HCT116 (cell line): ENCODE measurements at regions not wholly inside any gene's neighbourhood (a gene's known extent, or its start where the extent isn't known, plus 50 kb on each side); places are given as distances from the start of the nearest gene placed in this dataset.

Experiments used
- ATAC-seq: fragments of 200-7000 bp; cut with Tn5 transposase; 2 replicates; pipeline ENCODE4 v1.9.1; 2020; ENCODE audit warnings: mild to moderate bottlenecking, moderate library complexity
- BruUV-seq: library from RNA; stranded (reverse); fragments of 400-500 nt; replicated peaks from 2 replicates; lab custom pipeline; 2021; lab: Mats Ljungman, UMichigan
- CTCF ChIA-PET: fragments of 300-600 bp; sonication (Branson Sonifier 250); formaldehyde crosslinking; loops from one replicate; lab custom pipeline; 2021; ENCODE audit warnings: antibody characterized with exemption; lab: Charles Lee
- POLR2A ChIA-PET: fragments of 300-600, 350-600 bp; sonication (Branson Sonifier 250); formaldehyde crosslinking; loops from one replicate; lab custom pipeline; 2021; ENCODE audit warnings: antibody characterized with exemption; lab: Charles Lee
- RAD21 ChIA-PET, 2 experiments: fragments of 300-600 bp; sonication (Branson Sonifier 250); formaldehyde crosslinking; loops; one replicate each; lab custom pipeline; 2023; ENCODE audit warnings: low total read pairs in 2 of 2; ENCODE audit not compliant: uncharacterized antibody in 2 of 2, unreplicated experiment in 2 of 2, low non-redundant PET in 1 of 2; lab: Charles Lee
- DNase-seq: peaks from one replicate; pipeline ENCODE4 v3.0.0-alpha.2; 2010; ENCODE audit warnings: low read depth, low spot score
- H2AFZ ChIP-seq: fragments of 200-600 bp; shearing (Covaris generic), sonication (generic); 2 replicates; pipeline ENCODE4 v1.6.1; 2017; ENCODE audit warnings: low read depth, mixed run types, mixed read lengths, antibody characterized with exemption, low read length; ENCODE audit not compliant: poor library complexity, severe bottlenecking
- H3K27ac ChIP-seq: 2 replicates; pipeline ENCODE4 v1.5.1; 2012; ENCODE audit warnings: low read depth, low read length
- H3K27me3 ChIP-seq: fragments of 200-600 bp; sonication (generic); 2 replicates; pipeline ENCODE4 v1.6.1; 2016; ENCODE audit warnings: mixed run types, low read length, mixed read lengths; ENCODE audit not compliant: insufficient read depth
- H3K36me3 ChIP-seq, 2 experiments: fragments of 200-500 bp in 1 of 2; fragments of 200-600 bp in 1 of 2; sonication (Bioruptor generic) in 1 of 2; sonication (generic) in 1 of 2; 2 replicates each; pipeline versions ENCODE4 v1.5.1 to v1.6.1; 2014 to 2016; ENCODE audit warnings: low read length in 2 of 2, inconsistent platforms in 1 of 2, mixed read lengths in 1 of 2, mixed run types in 1 of 2; ENCODE audit not compliant: insufficient read depth in 2 of 2, control insufficient read depth in 1 of 2
- H3K4me1 ChIP-seq, 2 experiments: fragments of 200-600 bp in 1 of 2; sonication (generic) in 1 of 2; 2 replicates each; pipeline versions ENCODE4 v1.5.1 to v1.6.1; 2012 to 2017; ENCODE audit warnings: low read length in 2 of 2, inconsistent platforms in 1 of 2, mild to moderate bottlenecking in 1 of 2, mixed read lengths in 1 of 2, mixed run types in 1 of 2, moderate library complexity in 1 of 2; ENCODE audit not compliant: insufficient read depth in 2 of 2, control insufficient read depth in 1 of 2
- H3K4me2 ChIP-seq: fragments of 200-600 bp; sonication (generic); 2 replicates; pipeline ENCODE4 v1.6.1; 2017; ENCODE audit warnings: mixed run types, low read length, mixed read lengths
- H3K4me3 ChIP-seq, 2 experiments: fragments of 200-600 bp in 1 of 2; sonication (generic) in 1 of 2; replicated peaks in 1 of 2; 2 replicates each; pipeline ENCODE4 v1.5.1; 2011 to 2016; ENCODE audit warnings: low read length in 2 of 2, control low read depth in 1 of 2, low read depth in 1 of 2, mild to moderate bottlenecking in 1 of 2, mixed read lengths in 1 of 2, mixed run types in 1 of 2
- H3K79me2 ChIP-seq: fragments of 200-600 bp; sonication (generic); 2 replicates; pipeline ENCODE4 v1.6.1; 2017; ENCODE audit warnings: mild to moderate bottlenecking, mixed run types, low read length, moderate library complexity, mixed read lengths; ENCODE audit not compliant: insufficient read depth
- H3K9ac ChIP-seq: fragments of 200-600 bp; sonication (generic); 2 replicates; pipeline ENCODE4 v1.6.1; 2016; ENCODE audit warnings: low read length, mixed read lengths
- H3K9me2 ChIP-seq: fragments of 200-600 bp; sonication (generic), shearing (Covaris generic); 2 replicates; pipeline ENCODE4 v1.6.1; 2017; ENCODE audit warnings: mixed run types, mild to moderate bottlenecking, moderate library complexity; ENCODE audit not compliant: insufficient read depth
- H3K9me3 ChIP-seq, 2 experiments: fragments of 200-500 bp in 1 of 2; fragments of 200-600 bp in 1 of 2; sonication (Bioruptor generic) in 1 of 2; sonication (generic) in 1 of 2; 2 replicates each; pipeline ENCODE4 v1.6.1; 2014 to 2017; ENCODE audit warnings: low read length in 2 of 2, mixed read lengths in 2 of 2, inconsistent platforms in 1 of 2, low read depth in 1 of 2, mild to moderate bottlenecking in 1 of 2, mixed run types in 1 of 2, moderate library complexity in 1 of 2; ENCODE audit not compliant: control insufficient read depth in 1 of 2, insufficient read depth in 1 of 2
- H4K20me1 ChIP-seq: fragments of 200-600 bp; sonication (generic), shearing (Covaris generic); 2 replicates; pipeline ENCODE4 v1.6.1; 2017; ENCODE audit warnings: mixed run types, mild to moderate bottlenecking, moderate library complexity; ENCODE audit not compliant: insufficient read depth
- ATF3 ChIP-seq: IDR thresholded peaks from 2 replicates; pipeline ENCODE4 v1.6.1; 2012
- CBX3 ChIP-seq: IDR thresholded peaks from 2 replicates; pipeline ENCODE4 v1.6.1; 2012; ENCODE audit warnings: low read depth
- CEBPB ChIP-seq: IDR thresholded peaks from 2 replicates; pipeline ENCODE4 v1.6.1; 2012; ENCODE audit warnings: low read depth
- CTCF ChIP-seq, 3 experiments: fragments of 200-600 bp in 1 of 3; sonication (generic) in 1 of 3; IDR thresholded peaks in 2 of 3; conservative IDR thresholded peaks in 1 of 3; 2 replicates each; pipeline ENCODE4 v1.5.1; 2012 to 2017; ENCODE audit warnings: low read depth in 2 of 3, low read length in 2 of 3, antibody characterized with exemption in 1 of 3, borderline replicate concordance in 1 of 3, control low read depth in 1 of 3, mild to moderate bottlenecking in 1 of 3, mixed read lengths in 1 of 3, mixed run types in 1 of 3, moderate library complexity in 1 of 3; ENCODE audit not compliant: insufficient read depth in 1 of 3
- EGR1 ChIP-seq: IDR thresholded peaks from 2 replicates; pipeline ENCODE4 v1.6.1; 2012; ENCODE audit warnings: low read depth
- ELF1 ChIP-seq: IDR thresholded peaks from 2 replicates; pipeline ENCODE4 v1.6.1; 2012; ENCODE audit warnings: low read depth, borderline replicate concordance
- EZH2 ChIP-seq: fragments of 200-600 bp; sonication (generic); IDR thresholded peaks from 2 replicates; pipeline ENCODE4 v1.6.1; 2017; ENCODE audit warnings: antibody characterized with exemption, mixed run types
- FOSL1 ChIP-seq: IDR thresholded peaks from 2 replicates; pipeline ENCODE4 v1.6.1; 2012; ENCODE audit warnings: low read depth
- MAX ChIP-seq: IDR thresholded peaks from 2 replicates; pipeline ENCODE4 v1.6.1; 2012
- POLR2A ChIP-seq: IDR thresholded peaks from 2 replicates; pipeline ENCODE4 v1.7.0; 2011; ENCODE audit warnings: borderline replicate concordance; ENCODE audit not compliant: insufficient read depth, insufficient read length; ENCODE audit errors: extremely low read depth
- POLR2AphosphoS5 ChIP-seq: IDR thresholded peaks from 2 replicates; pipeline ENCODE4 v1.6.1; 2011; ENCODE audit warnings: mild to moderate bottlenecking, low read depth, low read length, moderate library complexity
- RAD21 ChIP-seq: IDR thresholded peaks from 2 replicates; pipeline ENCODE4 v1.6.1; 2012; ENCODE audit warnings: low read depth, mild to moderate bottlenecking
- REST ChIP-seq: IDR thresholded peaks from 2 replicates; pipeline ENCODE4 v1.6.1; 2012; ENCODE audit warnings: low read depth
- SIN3A ChIP-seq: IDR thresholded peaks from 2 replicates; pipeline ENCODE4 v1.6.1; 2012; ENCODE audit warnings: low read depth
- SP1 ChIP-seq: IDR thresholded peaks from 2 replicates; pipeline ENCODE4 v1.6.1; 2012; ENCODE audit warnings: low read depth
- ZBTB33 ChIP-seq: IDR thresholded peaks from 2 replicates; pipeline ENCODE4 v1.6.1; 2011; ENCODE audit warnings: mild to moderate bottlenecking, low read length, moderate library complexity; ENCODE audit not compliant: insufficient replicate concordance; ENCODE audit errors: extremely low read depth
- ZFX ChIP-seq: fragments of 450-650 bp; IDR thresholded peaks from 2 replicates; pipeline ENCODE4 v1.6.1; 2017
- ZNF274 ChIP-seq: fragments of 200-500 bp; sonication (Bioruptor generic); IDR thresholded peaks from 2 replicates; pipeline ENCODE4 v1.6.1; 2014; ENCODE audit warnings: mild to moderate bottlenecking, low read depth, low read length, inconsistent platforms
- intact Hi-C: fragments of 100-400 bp; cut with micrococcal nuclease; formaldehyde crosslinking; loops from 2 replicates; pipeline ENCODE4 v1.10.0; 2022

DNA sequence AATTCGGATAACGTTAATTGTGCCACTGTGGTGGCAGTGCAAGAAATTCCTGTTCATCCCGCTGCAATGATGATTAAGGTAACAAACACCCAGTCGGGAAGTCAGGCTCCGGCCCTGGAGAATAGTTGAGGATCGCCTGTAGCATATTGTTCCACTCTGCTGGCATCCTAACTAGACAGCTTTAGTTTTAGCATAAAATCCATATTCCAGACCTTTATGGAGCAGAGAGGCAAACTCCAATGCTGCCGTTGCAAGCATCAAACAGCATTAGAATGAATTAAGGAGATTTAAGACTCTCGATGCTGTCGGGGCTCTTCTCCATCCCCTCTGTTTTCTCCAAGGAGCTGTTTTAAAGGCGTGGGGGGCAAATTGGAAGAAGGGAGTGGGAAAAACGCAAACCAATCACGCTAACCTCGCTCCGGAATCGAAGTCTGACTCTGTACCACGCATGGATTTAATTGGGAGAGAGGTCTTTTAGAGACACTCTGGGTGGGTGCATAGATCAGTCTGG lies 660.4 kb downstream of the VRK1 start (continued):
- TF ChIP-seq ZFX (no peak), FOSL1 (no peak), CTCF (IDR thresholded peaks at IDR 0.05 in 2 of 3, conservative IDR thresholded peaks at IDR 0.05 in 1 of 3; ENCODE audit: borderline replicate concordance in 1 of 3, insufficient read depth in 1 of 3, low read depth in 2 of 3, low read length in 2 of 3) (no peak), SIN3A (no peak)

- DNase-seq, result no peak
- no peak overlapping the region for H3K4me3 ChIP-seq
- TF ChIP-seq RAD21 (no peak), POLR2AphosphoS5 (no peak), ZNF274 (no peak), EZH2 (no peak), ATF3 (no peak), EGR1 (no peak), CBX3 (no peak), ZBTB33 (no peak), ELF1 (no peak), POLR2A (no peak), REST (no peak), CEBPB (no peak), MAX (no peak), SP1 (no peak)
- intact Hi-C loops, result no loop called here
- RAD21 ChIA-PET, result no interaction called here
- POLR2A ChIA-PET, result no interaction called here
- H4K20me1 ChIP-seq, result no peaks in the 10 kb centered on the region
- CTCF ChIA-PET, result no interaction called here
- no TSS peak for BruUV-seq
- H3K27ac ChIP-seq, result no peak overlapping the region
- H2AFZ ChIP-seq, result no peak overlapping the region
- no peak overlapping the region for H3K9ac ChIP-seq
- H3K4me1 ChIP-seq, result peaks cover 0 to 6% of the 10 kb centered on the region in 2 experiments; a peak in 2 of 4 replicates
- no peaks in the 10 kb centered on the region for H3K79me2 ChIP-seq
- no peak for ATAC-seq
- no peaks in the 10 kb centered on the region for H3K9me3 ChIP-seq
- no peaks in the 10 kb centered on the region for H3K9me2 ChIP-seq
- no peaks in the 10 kb centered on the region for H3K27me3 ChIP-seq
- H3K36me3 ChIP-seq, result no peaks in the 10 kb centered on the region
- no peak overlapping the region for H3K4me2 ChIP-seq
These were observed 661.1 kb downstream of the VRK1 start for GRCh38 chr14:97458255-97458654.
